Cerebellar nuclear complex (tissue), 1 donor: ENCODE measurements at regions not wholly inside any gene's neighbourhood (a gene's known extent, or its start where the extent isn't known, plus 50 kb on each side); places are given as distances from the start of the nearest gene placed in this dataset.

Experiments used
- DNase-seq, 2 experiments: peaks; one replicate each; lab custom pipeline; 2025; lab: John Stamatoyannopoulos, UW

DNA sequence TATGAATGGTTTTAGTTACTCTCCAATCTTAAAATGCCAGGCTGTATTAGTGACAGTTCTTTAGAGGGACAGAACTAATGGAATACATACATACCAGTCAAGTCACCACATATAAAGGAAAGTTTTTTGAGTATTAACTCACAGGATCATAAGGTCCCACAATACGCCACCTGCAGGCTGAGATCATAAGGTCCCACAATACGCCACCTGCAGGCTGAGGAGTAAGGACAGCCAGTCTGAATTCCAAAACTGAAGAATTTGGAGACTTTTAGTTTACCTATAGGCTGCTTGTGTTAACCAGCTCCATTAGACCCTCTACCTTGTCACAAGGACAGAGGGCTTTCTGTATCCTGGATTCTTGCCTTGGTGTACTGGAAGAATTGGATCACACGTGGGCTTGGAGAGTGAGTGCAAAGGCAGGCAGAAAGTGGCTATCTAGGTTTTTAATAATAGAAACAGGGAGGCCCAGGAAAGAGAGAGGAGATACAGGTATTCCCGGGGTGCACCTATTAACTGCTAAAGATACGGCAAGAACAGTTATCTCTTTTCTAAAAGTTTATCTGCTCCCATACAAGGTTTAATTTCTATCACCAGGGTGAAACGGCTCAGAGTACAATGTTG is 234.9 kb upstream of the CYRIA start:
- no peak for DNase-seq

DNA sequence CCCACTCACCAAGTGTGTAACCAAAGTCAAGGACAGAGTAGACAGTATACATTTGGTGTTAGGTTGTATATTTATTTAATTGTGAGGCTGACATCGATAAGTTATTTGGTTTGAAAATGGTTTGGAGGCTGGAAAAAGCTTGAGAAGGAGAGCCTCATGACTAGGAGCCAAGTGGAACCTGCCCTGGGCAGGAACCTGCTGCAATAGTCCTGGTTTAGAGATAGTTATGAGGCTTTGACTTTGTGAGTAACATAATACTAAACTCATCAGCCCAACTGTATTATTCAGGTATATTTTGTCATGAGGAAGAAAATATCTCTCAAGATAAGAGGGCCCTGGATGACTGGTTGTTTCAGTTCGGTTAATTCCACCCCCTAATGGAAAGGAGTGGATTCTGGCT is 234.3 kb upstream of the CYRIA start:
- no peak for DNase-seq

DNA sequence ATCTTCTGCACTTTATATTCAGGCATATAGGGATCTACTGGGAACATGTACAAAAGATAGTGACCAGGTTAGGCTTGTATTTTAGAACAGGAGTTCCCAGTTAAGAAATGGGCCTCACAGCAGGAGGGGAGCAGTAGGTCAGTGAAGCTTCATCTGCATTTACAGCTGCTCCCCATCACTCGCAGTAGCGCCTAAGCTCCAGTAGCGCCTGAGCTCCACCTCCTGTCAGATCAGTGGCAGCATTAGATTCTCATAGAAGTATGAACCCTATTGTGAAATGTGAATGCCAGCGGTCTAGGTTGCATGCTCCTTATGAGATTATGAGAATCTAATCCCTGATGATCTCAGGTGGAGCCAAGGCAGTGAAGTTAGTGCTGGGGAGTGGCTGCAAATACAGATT is 224.4 kb upstream of the CYRIA start:
- no peak for DNase-seq

DNA sequence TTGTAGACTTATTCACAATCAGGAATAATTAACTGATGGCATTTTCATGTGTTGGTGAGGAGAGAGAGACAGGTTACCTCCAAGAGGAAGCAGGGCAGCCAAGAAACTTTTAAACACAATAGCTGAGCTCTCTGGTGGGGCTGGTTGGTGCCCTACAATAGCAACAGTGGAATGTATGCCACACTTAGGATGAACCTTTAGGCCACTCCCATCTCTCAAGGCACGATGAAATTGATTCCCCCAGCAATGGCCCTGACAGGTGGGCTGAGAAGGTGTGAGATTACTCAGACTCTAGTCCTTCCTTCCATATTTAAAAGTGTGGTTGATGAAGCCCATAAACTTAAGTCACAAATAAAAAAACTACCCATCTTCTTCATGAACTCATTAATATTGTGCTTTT is 219.4 kb upstream of the CYRIA start:
- no peak for DNase-seq

DNA sequence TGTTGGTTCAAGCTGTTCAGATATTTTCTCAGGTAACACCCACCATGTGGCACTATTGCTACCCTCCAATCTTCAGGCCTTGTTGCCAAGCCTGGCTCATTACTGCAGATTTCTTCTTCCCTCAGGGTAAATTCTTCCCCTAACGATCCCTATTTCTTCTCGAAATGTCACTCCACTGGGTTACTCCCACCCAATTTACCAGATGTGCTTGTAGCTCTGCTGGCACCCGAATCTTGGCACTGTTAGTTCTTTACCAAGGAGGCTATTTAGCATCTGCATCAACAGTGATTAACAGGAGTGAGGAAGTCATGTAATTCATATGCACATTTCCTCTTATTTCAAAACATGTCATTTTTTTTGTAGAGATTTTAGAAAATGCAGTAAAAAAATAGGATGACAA is 217.1 kb upstream of the CYRIA start:
- no peak for DNase-seq

DNA sequence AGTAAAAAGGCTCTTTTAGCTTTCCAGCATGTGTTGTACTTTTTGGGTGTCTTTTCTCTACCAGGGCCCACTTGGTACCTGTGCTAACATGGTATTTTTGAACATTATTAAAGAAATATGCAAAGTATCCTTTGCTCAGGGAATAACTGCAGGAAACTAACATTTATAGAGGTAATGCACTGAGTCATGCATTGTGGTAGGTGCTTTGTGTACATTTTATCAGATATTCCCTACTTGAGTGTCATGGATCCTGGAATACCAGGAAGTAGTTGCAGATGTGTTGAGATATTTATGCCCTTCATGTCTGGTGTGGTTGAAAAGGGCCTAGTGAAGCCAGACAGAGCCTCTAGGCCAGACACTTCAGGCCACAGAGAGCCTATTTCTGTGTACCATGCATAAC is 215.5 kb upstream of the CYRIA start:
- DNase-seq = no peak

DNA sequence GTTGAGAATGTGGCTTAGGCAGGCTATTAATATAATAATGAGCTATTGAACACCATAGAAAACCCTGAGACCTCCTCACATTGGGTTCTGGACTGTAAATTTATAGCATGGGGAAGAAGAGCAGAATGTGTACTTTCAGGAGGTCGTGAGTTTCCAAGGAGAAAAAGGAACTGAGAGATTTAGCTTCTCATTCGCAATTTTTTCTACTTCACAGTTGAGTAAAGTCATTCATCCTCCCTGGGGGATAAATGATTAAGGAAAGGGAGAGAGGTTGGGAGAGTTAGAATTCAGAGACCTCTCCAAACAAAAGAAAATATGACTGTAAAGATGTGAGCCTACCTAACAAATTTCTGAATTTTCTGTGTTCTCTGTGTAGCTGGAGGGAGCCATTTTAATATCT is 205.8 kb upstream of the CYRIA start:
- no peak for DNase-seq

DNA sequence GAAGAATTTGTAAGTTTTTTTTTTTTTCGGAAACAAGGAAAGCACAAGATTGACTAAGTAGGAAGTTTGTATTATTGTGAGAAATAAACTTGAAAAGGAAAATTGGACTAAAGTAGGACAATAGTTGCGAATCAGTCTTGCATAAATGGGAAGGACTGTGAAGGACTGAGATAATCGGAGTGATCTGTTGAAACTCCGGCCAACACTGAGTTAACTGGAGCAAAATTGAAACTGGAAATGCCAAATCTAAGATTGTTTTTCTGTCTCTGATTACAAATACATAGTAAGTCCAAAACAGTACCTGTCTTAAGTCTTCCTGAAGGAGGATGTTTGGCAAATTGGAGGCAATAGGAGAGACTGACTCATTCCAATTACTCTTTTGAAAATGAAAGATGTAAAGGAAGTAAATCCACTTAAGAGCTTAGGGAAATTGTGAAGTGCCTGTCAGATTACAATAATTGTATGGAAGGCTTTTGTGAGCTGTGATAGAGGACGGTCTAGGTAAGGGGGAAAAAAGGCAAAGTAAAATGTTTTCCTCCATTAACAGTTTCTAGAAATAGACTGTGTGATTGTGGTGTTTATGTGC is 204.9 kb upstream of the CYRIA start:
- no peak for DNase-seq

DNA sequence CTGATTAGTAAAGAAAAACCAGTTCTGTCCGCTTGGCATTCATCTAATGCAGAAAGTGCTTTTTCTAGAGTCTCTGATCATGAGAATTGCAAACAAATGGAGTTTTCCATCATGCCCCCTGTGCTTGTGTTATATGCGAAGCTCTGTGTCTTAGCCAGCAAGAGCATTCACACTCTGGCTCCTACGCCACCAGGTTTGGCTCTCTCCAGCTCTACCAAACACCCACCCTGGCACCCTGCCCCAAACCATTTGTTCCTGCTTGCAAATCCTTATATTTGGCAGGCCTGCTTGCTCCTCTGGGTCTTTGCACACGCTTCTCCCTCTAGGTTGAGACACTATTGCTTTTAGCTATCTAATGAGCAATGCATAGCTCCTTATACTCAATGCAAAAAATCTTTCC is 204.1 kb upstream of the CYRIA start:
- DNase-seq = peak; percentile 69 to 96

DNA sequence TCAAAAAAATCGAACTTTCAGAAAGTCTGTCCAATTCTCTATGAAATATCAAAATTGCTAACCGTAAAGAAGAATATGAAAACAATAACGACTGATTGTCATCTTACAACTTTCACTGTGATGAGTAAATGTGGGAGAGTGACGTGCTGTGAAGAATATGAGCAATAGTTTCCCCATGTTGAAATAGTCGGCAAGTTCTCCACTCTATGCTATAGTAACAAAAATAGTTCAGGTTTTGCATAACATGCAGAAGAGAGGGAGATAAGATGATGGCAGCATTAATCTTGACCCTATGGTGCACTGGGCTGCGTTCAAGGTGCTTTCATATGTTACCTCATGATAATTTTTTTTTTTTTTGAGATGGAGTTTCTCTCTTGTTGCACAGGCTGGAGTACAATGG is 196.8 kb upstream of the CYRIA start:
- no peak for DNase-seq

DNA sequence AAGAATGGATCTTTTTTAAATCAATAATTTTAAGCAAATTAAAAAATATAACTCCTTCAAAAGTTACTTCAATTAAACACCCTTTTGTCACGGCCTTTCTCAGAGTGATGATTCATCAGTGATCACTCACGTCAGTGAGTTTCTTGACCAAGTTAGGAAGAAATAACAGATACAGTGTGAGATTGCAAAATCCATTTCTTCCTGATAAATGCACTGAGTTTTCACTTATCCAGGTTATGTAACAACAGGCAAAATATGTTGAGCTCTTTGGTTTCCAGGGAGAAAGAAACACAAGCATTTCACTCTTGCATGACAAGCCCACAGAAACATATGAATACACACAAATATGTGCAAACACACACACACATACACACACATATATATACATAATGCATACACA is 195.9 kb upstream of the CYRIA start:
- DNase-seq = no peak

DNA sequence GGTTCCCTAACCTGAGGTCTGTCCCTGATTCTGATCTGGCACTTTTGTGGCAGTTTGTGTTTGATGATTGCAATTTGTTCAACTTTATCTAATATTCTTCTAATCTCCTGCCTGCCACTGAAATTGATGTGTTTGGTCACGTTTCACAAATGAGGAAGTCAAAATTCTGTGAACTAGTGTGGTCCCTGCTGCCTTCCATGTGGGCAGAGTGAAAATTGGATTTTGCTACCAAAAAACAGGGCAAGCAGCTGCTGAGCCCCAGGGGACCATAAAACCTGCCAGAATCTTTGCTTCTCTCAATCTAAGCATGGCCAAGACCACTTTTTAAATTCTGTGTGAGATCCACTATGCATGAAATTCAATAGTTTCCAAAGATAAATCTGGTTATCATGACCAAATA is 195.5 kb upstream of the CYRIA start:
- peak in 1 of 2 experiments; percentile 18 for DNase-seq

DNA sequence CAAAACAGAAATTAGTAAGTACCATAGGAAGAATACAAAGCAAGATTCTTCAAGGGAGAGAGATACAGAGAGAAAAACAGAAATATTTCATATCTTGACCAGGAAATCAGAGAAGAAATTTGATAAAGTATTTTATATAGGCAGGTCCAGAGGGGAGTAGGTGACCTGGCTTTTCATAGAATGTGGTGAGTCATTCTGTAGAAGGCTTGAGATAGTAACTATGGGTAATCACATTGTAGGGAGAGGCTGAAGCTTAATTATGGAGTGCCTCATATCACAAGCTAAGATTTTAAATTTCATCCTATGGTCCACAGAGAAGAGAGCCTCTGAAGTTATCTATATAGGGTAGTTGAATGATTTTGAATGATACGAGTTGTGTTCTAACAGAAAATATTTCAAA is 195.0 kb upstream of the CYRIA start:
- DNase-seq = no peak

DNA sequence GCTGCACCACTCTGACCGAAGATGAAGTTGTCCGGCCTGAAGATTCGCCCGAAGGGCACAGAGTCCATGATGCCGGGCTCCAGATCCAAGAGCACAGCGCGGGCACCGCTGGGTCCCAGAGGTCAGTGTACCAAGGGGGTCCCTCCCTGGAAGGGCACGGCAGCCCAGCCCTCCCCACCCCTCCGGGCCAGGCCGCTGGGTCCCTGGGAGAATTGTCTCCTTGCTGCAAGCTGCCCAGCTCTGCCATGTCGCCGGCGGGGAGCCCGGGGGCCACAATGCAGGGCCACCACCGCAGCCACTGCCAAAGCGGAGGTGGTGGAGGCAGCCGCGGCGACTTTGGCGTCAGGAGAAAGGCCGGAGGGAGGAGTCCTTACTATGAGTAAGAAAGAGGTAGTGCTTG is 189.5 kb upstream of the CYRIA start:
- no peak for DNase-seq

DNA sequence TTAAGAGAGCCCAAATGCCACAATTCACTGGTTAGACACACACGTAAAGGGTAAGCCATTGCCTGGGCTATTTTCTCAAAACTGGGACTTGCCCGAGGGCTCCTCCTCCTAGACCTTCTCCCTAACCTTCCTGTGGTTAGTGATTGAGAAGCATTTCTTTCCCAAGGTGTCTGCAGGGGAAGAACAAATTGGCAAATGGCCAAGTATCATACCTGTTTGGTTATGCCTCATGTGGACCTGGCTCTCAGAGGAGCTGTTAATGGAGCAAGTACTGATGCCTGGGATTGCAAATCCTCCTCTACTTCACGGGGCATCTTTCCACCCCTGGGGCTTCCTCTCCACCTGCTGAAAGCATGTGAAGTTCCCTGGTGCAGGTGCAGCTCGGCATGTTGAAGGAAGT is 187.5 kb upstream of the CYRIA start:
- no peak for DNase-seq

DNA sequence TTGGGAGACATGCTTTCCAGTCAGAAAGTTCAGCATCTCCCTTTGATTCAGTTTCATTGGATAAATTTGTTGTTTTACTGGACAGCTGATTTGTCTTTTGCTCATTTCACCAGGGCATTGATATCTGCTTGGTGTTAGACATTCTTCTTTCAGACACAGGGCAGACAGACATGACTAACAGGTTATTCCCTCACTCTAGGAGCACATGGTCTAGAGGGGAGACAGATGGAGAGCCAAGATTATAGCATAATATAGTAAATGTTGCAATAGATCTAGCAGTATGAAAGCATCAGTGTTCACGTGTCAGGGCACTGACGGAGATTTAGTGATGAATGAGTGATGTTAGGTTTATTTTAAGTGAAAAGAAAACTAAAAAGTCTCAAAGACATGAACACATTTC is 187.0 kb upstream of the CYRIA start:
- DNase-seq = no peak

DNA sequence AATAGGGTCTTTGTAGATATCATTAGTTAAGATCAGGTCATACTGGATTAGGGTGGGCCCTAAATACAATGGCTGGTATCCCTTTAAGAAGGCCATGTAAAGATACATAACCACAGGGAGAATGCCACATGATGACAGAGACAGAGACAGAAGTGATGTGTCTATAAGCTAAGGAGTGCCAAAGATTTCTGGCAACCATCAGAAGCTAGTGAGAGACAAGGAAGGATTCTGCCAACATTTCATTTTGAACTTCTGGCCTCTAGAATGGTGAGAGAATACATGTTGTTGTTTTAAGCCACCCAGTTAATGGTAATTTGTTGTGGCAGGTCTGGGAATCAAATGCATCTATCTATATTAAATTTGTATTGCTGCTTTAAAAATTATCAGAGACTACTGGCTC is 185.5 kb upstream of the CYRIA start:
- DNase-seq = no peak

DNA sequence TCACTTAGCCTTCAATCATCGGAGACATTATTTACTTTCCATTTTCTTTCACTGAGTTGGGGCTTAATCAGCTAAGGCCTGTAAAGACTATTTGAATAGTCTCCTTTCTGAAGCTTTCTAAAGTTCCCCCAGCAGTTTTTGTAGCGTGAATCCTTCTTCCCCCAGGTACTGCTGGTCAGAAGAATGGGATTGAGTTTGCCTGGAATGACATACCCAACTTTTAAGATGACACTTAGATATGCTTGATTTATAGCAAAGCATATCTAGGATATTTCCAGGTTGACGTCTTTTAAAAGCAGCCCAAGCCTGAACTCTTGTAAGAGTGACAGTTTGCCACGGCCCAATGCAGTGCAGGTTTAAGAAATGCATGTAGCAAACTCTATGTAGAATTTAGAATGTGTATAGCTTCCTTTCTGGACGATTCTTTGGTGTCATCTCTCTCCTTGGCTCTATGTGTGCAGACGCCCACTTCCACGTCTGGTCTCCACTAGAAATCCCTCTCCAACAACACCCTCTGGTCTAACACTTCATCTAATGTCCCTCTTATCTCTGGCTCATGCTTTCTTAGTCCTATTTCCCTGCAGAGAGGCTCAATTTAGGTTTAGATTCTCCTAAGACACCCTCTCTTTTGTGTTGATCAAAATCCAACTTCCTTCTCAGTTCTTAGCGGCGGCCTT is 175.0 kb upstream of the CYRIA start:
- DNase-seq = no peak

DNA sequence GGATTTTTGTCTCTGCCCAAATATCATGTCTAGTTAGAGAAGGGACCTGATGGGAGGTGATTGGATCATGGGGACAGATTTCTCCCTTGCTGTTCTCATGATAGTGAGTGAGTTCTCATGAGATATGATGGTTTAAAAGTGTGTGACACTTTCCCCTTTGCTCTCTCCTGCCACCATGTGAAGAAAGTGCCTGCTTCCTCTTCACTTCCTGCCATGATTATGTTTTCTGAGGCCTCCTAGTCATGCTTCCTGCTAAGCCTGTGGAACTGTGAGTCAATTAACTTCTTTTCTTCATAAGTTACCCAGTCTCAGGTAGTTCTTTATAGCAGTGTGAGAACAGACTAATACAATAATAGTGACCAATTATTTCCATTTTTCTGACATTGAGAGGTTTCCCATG is 167.3 kb upstream of the CYRIA start:
- DNase-seq = no peak

DNA sequence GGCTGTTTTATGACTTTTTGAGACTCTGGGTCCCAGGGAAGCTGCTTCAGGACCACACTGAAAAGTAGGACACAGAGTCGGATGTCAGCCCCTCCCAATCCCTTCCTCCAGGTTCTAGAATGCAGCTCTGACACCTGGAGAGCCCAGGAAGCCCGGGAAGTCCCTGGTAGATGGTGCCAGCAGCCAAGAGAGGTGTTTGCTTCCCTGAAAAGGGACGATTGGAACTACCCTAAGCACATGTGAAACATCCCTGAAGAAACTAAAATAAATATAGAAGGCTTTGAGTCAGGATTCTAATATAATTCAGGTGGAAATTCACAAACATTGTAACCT is 163.2 kb upstream of the CYRIA start:
- no peak for DNase-seq

DNA sequence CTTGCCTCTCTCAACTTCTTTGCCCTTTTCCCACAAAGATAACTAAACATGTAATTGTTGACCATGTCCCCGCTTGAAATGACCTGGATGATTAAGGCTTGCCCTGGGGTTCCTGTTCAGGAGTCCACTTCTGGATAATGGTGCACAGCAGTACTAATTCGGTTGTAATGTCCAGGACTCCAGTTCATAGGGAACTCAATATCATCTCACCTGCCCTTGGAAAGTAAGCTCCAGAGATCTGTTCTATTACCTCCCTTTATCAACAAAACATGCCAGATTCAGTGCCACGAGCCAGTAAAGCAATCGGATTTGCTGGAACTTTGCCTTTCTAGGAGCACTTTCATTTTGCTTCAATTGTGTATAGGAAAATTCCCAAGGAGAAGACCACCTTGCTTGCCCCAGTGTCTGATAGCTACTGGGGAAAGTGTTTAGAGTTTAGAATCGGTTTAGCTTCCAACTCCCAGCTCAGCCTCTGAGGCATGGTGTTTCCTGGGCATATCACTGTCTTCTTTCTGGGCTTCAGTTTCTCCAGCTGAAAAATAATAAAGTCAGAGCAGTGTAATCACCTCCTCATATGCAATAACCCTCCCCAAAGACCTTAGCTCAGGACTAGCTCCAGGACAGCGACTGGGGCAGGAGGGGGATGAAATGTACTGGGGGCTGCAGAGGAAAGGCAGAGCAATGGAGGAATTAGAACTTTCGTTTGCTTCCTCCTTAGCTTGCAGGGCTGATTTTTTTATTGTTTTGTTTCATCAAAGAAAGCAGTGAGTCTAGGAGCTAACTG is 162.6 kb upstream of the CYRIA start:
- no peak for DNase-seq

DNA sequence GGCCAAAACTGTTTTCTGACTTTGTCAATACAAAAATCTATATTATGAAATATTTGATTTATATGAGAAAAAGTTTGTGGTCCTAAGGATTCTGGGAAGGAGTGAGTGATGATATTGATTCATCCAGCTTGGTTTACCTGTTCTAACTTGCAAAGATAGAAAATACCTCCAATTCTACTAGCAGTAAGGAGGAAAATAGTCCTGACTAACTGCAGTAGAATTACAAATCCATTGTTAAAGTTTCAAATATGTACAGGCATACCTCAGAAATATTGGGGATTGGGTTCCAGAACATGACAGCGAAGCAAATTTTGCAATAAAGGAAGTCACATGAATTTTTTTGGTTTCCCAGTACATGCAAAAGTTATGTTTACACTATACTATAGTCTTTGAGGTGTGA is 158.8 kb upstream of the CYRIA start:
- no peak for DNase-seq

DNA sequence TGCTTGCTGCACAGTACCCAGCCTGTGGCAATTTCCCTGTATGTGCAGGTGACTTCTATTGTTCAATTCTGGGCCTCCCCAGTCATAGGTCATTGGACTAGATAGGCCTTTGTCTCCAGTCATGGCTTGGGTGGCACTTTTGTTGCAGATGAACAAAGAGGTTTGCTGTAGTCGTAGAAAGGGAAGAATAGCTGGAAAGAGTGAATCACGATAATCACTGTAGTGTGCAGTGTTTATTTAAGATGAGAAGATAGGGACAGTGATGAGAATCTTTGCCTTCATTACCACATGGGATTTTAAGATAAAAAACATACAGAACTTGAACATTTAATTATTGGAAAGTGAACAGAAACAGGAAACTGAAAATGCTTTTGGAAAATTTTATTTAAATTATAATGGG is 156.1 kb upstream of the CYRIA start:
- DNase-seq = no peak
